PC-3 (cell line): ENCODE measurements at regions not wholly inside any gene's neighbourhood (a gene's known extent, or its start where the extent isn't known, plus 50 kb on each side); places are given as distances from the start of the nearest gene placed in this dataset.

ENCODE experiments used
- CTCF ChIP-seq: fragments of 300-600 bp; sonication (generic); conservative IDR thresholded peaks from 2 replicates; pipeline ENCODE4 v1.5.1; 2017; ENCODE audit warnings: antibody characterized with exemption, low read depth, mild to moderate bottlenecking, low read length
- EZH2 ChIP-seq: fragments of 300-600 bp; sonication (generic); IDR thresholded peaks from one replicate; pipeline ENCODE4 v1.6.1; 2017; ENCODE audit warnings: antibody characterized with exemption, mild to moderate bottlenecking, low read length; ENCODE audit not compliant: unreplicated experiment
- EZH2phosphoT487 ChIP-seq: fragments of 300-600 bp; sonication (generic); IDR thresholded peaks from 2 replicates; pipeline ENCODE4 v1.6.1; 2018; ENCODE audit warnings: mild to moderate bottlenecking, antibody characterized with exemption, low read length, borderline replicate concordance

- no peak for TF ChIP-seq CTCF
- TF ChIP-seq EZH2phosphoT487: no peak
- no peak for TF ChIP-seq EZH2
Observed at GRCh38 chr2:2860589-2861300, 516.9 kb downstream of the EIPR1 start.
